Heart left ventricle (tissue), 13 donors: ENCODE measurements at regions not wholly inside any gene's neighbourhood (a gene's known extent, or its start where the extent isn't known, plus 50 kb on each side); places are given as distances from the start of the nearest gene placed in this dataset.

ENCODE experiments used
- CTCF ChIP-seq, 12 donors: fragments of 200-600 bp; sonication (generic) in 4 of 12; IDR thresholded peaks; one replicate each; pipeline versions ENCODE4 v1.5.0 to v1.8.0; 2018 to 2022; ENCODE audit warnings: antibody characterized with exemption in 12 of 12, mild to moderate bottlenecking in 5 of 12
- POLR2A ChIP-seq, 2 donors: fragments of 450-650 bp; IDR thresholded peaks; one replicate each; pipeline ENCODE4 v1.6.1; 2017; ENCODE audit warnings: antibody characterized with exemption in 2 of 2, mild to moderate bottlenecking in 2 of 2, moderate library complexity in 2 of 2
- donor health status: ischemic (EF 13 %, LVEDD 7.1; RV severe dilation, severe dysfunction).
- donor health status: DM: no; HTN: yes; CAD: no.
- donor health status: DM: no; HTN: no; CAD: no.
- donor health status: ischemic (EF 25% LVEDD 6.9; RV normal size, moderate dysfunction).
- donor health status: ischemic (EF 25% LVEDD 5.7; RV mildly dilated, moderate dysfunction).
- donor health status: ischemic (EF 35%, LVEDD 5.7; RV mildly dilated, moderate dysfunction).
- donor health status: nonischemic (EF 11% LVEDD 7.7; RV severe dilation, severe dysfunction).
- donor health status: DM: yes; HTN: yes; CAD: no.
- donor health status: PGD.
- donor health status: ischemic (EF 29% LVEDD 5.4; RV normal size, mild dysfunction).
- donor health status: nonischemic (EF 23%, LVEDD 6.1; RV moderate dilation, normal function).

- TF ChIP-seq CTCF (IDR thresholded peaks at IDR 0.05), result no peak
- no peak for TF ChIP-seq POLR2A (IDR thresholded peaks at IDR 0.05)
Observed at GRCh38 chr1:172845865-172846264, 187.0 kb downstream of the FASLG start.
